ENCODE measurements at regions not wholly inside any gene's neighbourhood (a gene's known extent, or its start where the extent isn't known, plus 50 kb on each side); places are given as distances from the start of the nearest gene placed in this dataset.

DNA sequence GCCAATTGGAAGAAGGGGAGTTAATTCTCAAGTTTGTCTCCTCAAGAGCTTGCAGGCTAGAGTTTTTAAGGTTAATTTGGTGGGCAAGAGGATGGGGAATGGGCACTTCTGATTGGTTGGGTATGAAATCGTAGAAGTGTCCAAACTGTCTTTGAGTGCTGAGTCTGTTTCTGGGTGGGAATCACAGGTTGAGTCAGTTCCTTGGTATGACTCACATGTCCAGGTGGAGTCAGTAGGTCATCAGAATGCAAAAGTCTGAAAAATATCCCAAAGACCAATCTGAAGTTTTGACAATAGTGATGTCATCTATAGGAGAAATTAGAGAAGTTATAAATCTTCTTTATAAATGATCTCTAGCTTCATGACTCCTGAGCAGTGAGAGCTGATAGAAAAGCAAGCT lies 1252.2 kb downstream of the REEP3 start:
- TF ChIP-seq, protein P1, sequence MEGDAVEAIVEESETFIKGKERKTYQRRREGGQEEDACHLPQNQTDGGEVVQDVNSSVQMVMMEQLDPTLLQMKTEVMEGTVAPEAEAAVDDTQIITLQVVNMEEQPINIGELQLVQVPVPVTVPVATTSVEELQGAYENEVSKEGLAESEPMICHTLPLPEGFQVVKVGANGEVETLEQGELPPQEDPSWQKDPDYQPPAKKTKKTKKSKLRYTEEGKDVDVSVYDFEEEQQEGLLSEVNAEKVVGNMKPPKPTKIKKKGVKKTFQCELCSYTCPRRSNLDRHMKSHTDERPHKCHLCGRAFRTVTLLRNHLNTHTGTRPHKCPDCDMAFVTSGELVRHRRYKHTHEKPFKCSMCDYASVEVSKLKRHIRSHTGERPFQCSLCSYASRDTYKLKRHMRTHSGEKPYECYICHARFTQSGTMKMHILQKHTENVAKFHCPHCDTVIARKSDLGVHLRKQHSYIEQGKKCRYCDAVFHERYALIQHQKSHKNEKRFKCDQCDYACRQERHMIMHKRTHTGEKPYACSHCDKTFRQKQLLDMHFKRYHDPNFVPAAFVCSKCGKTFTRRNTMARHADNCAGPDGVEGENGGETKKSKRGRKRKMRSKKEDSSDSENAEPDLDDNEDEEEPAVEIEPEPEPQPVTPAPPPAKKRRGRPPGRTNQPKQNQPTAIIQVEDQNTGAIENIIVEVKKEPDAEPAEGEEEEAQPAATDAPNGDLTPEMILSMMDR (IDR thresholded peaks at IDR 0.05; ENCODE audit: insufficient read depth, low read length, poor library complexity, severe bottlenecking) = no peak
- TF ChIP-seq EZH2phosphoT487 (conservative IDR thresholded peaks at IDR 0.05; ENCODE audit: low read length) = no peak
